HCT116 (cell line): ENCODE measurements at regions not wholly inside any gene's neighbourhood (a gene's known extent, or its start where the extent isn't known, plus 50 kb on each side); places are given as distances from the start of the nearest gene placed in this dataset.

Source experiments
- ATAC-seq: fragments of 200-7000 bp; cut with Tn5 transposase; 2 replicates; pipeline ENCODE4 v1.9.1; 2020; ENCODE audit warnings: mild to moderate bottlenecking, moderate library complexity
- BruUV-seq: library from RNA; stranded (reverse); fragments of 400-500 nt; replicated peaks from 2 replicates; lab custom pipeline; 2021; lab: Mats Ljungman, UMichigan
- CTCF ChIA-PET: fragments of 300-600 bp; sonication (Branson Sonifier 250); formaldehyde crosslinking; loops from one replicate; lab custom pipeline; 2021; ENCODE audit warnings: antibody characterized with exemption; lab: Charles Lee
- POLR2A ChIA-PET: fragments of 300-600, 350-600 bp; sonication (Branson Sonifier 250); formaldehyde crosslinking; loops from one replicate; lab custom pipeline; 2021; ENCODE audit warnings: antibody characterized with exemption; lab: Charles Lee
- RAD21 ChIA-PET, 2 experiments: fragments of 300-600 bp; sonication (Branson Sonifier 250); formaldehyde crosslinking; loops; one replicate each; lab custom pipeline; 2023; ENCODE audit warnings: low total read pairs in 2 of 2; ENCODE audit not compliant: uncharacterized antibody in 2 of 2, unreplicated experiment in 2 of 2, low non-redundant PET in 1 of 2; lab: Charles Lee
- DNase-seq: peaks from one replicate; pipeline ENCODE4 v3.0.0-alpha.2; 2010; ENCODE audit warnings: low read depth, low spot score
- H2AFZ ChIP-seq: fragments of 200-600 bp; shearing (Covaris generic), sonication (generic); 2 replicates; pipeline ENCODE4 v1.6.1; 2017; ENCODE audit warnings: low read depth, mixed run types, mixed read lengths, antibody characterized with exemption, low read length; ENCODE audit not compliant: poor library complexity, severe bottlenecking
- H3K27ac ChIP-seq: 2 replicates; pipeline ENCODE4 v1.5.1; 2012; ENCODE audit warnings: low read depth, low read length
- H3K27me3 ChIP-seq: fragments of 200-600 bp; sonication (generic); 2 replicates; pipeline ENCODE4 v1.6.1; 2016; ENCODE audit warnings: mixed run types, low read length, mixed read lengths; ENCODE audit not compliant: insufficient read depth
- H3K36me3 ChIP-seq, 2 experiments: fragments of 200-500 bp in 1 of 2; fragments of 200-600 bp in 1 of 2; sonication (Bioruptor generic) in 1 of 2; sonication (generic) in 1 of 2; 2 replicates each; pipeline versions ENCODE4 v1.5.1 to v1.6.1; 2014 to 2016; ENCODE audit warnings: low read length in 2 of 2, inconsistent platforms in 1 of 2, mixed read lengths in 1 of 2, mixed run types in 1 of 2; ENCODE audit not compliant: insufficient read depth in 2 of 2, control insufficient read depth in 1 of 2
- H3K4me1 ChIP-seq, 2 experiments: fragments of 200-600 bp in 1 of 2; sonication (generic) in 1 of 2; 2 replicates each; pipeline versions ENCODE4 v1.5.1 to v1.6.1; 2012 to 2017; ENCODE audit warnings: low read length in 2 of 2, inconsistent platforms in 1 of 2, mild to moderate bottlenecking in 1 of 2, mixed read lengths in 1 of 2, mixed run types in 1 of 2, moderate library complexity in 1 of 2; ENCODE audit not compliant: insufficient read depth in 2 of 2, control insufficient read depth in 1 of 2
- H3K4me2 ChIP-seq: fragments of 200-600 bp; sonication (generic); 2 replicates; pipeline ENCODE4 v1.6.1; 2017; ENCODE audit warnings: mixed run types, low read length, mixed read lengths
- H3K4me3 ChIP-seq, 2 experiments: fragments of 200-600 bp in 1 of 2; sonication (generic) in 1 of 2; replicated peaks in 1 of 2; 2 replicates each; pipeline ENCODE4 v1.5.1; 2011 to 2016; ENCODE audit warnings: low read length in 2 of 2, control low read depth in 1 of 2, low read depth in 1 of 2, mild to moderate bottlenecking in 1 of 2, mixed read lengths in 1 of 2, mixed run types in 1 of 2
- H3K79me2 ChIP-seq: fragments of 200-600 bp; sonication (generic); 2 replicates; pipeline ENCODE4 v1.6.1; 2017; ENCODE audit warnings: mild to moderate bottlenecking, mixed run types, low read length, moderate library complexity, mixed read lengths; ENCODE audit not compliant: insufficient read depth
- H3K9ac ChIP-seq: fragments of 200-600 bp; sonication (generic); 2 replicates; pipeline ENCODE4 v1.6.1; 2016; ENCODE audit warnings: low read length, mixed read lengths
- H3K9me2 ChIP-seq: fragments of 200-600 bp; sonication (generic), shearing (Covaris generic); 2 replicates; pipeline ENCODE4 v1.6.1; 2017; ENCODE audit warnings: mixed run types, mild to moderate bottlenecking, moderate library complexity; ENCODE audit not compliant: insufficient read depth
- H3K9me3 ChIP-seq, 2 experiments: fragments of 200-500 bp in 1 of 2; fragments of 200-600 bp in 1 of 2; sonication (Bioruptor generic) in 1 of 2; sonication (generic) in 1 of 2; 2 replicates each; pipeline ENCODE4 v1.6.1; 2014 to 2017; ENCODE audit warnings: low read length in 2 of 2, mixed read lengths in 2 of 2, inconsistent platforms in 1 of 2, low read depth in 1 of 2, mild to moderate bottlenecking in 1 of 2, mixed run types in 1 of 2, moderate library complexity in 1 of 2; ENCODE audit not compliant: control insufficient read depth in 1 of 2, insufficient read depth in 1 of 2
- H4K20me1 ChIP-seq: fragments of 200-600 bp; sonication (generic), shearing (Covaris generic); 2 replicates; pipeline ENCODE4 v1.6.1; 2017; ENCODE audit warnings: mixed run types, mild to moderate bottlenecking, moderate library complexity; ENCODE audit not compliant: insufficient read depth
- CTCF ChIP-seq, 3 experiments: fragments of 200-600 bp in 1 of 3; sonication (generic) in 1 of 3; IDR thresholded peaks in 2 of 3; conservative IDR thresholded peaks in 1 of 3; 2 replicates each; pipeline ENCODE4 v1.5.1; 2012 to 2017; ENCODE audit warnings: low read depth in 2 of 3, low read length in 2 of 3, antibody characterized with exemption in 1 of 3, borderline replicate concordance in 1 of 3, control low read depth in 1 of 3, mild to moderate bottlenecking in 1 of 3, mixed read lengths in 1 of 3, mixed run types in 1 of 3, moderate library complexity in 1 of 3; ENCODE audit not compliant: insufficient read depth in 1 of 3
- EZH2 ChIP-seq: fragments of 200-600 bp; sonication (generic); IDR thresholded peaks from 2 replicates; pipeline ENCODE4 v1.6.1; 2017; ENCODE audit warnings: antibody characterized with exemption, mixed run types
- POLR2A ChIP-seq: IDR thresholded peaks from 2 replicates; pipeline ENCODE4 v1.7.0; 2011; ENCODE audit warnings: borderline replicate concordance; ENCODE audit not compliant: insufficient read depth, insufficient read length; ENCODE audit errors: extremely low read depth
- RAD21 ChIP-seq: IDR thresholded peaks from 2 replicates; pipeline ENCODE4 v1.6.1; 2012; ENCODE audit warnings: low read depth, mild to moderate bottlenecking
- SIN3A ChIP-seq: IDR thresholded peaks from 2 replicates; pipeline ENCODE4 v1.6.1; 2012; ENCODE audit warnings: low read depth
- SP1 ChIP-seq: IDR thresholded peaks from 2 replicates; pipeline ENCODE4 v1.6.1; 2012; ENCODE audit warnings: low read depth
- SRF ChIP-seq: IDR thresholded peaks from 2 replicates; pipeline ENCODE4 v1.6.1; 2012; ENCODE audit warnings: low read depth
- YY1 ChIP-seq: IDR thresholded peaks from 2 replicates; pipeline ENCODE4 v1.6.1; 2011; ENCODE audit warnings: low read length, low read depth, moderate library complexity, mild to moderate bottlenecking; ENCODE audit not compliant: insufficient replicate concordance; ENCODE audit errors: extremely low read depth
- intact Hi-C: fragments of 100-400 bp; cut with micrococcal nuclease; formaldehyde crosslinking; loops from 2 replicates; pipeline ENCODE4 v1.10.0; 2022

- DNase-seq, result no peak
- H3K9me2 ChIP-seq, result no peaks in the 10 kb centered on the region
- no peak for TF ChIP-seq YY1
- no peak for TF ChIP-seq POLR2A
- TF ChIP-seq SIN3A, result no peak
- no peak for TF ChIP-seq CTCF (IDR thresholded peaks at IDR 0.05 in 2 of 3, conservative IDR thresholded peaks at IDR 0.05 in 1 of 3; ENCODE audit: borderline replicate concordance in 1 of 3, insufficient read depth in 1 of 3, low read depth in 2 of 3, low read length in 2 of 3)
- TF ChIP-seq SP1, result no peak
- TF ChIP-seq, all 23 proteins: peak for 0
- intact Hi-C loops, result no loop called here
- Histone ChIP-seq H3K4me2 (no peak overlapping the region), H3K4me1 (no peaks in the 10 kb centered on the region), H3K9ac (no peak overlapping the region), H3K27ac (no peak overlapping the region), H3K79me2 (no peaks in the 10 kb centered on the region), H4K20me1 (no peaks in the 10 kb centered on the region), H3K9me3 (no peaks in the 10 kb centered on the region), H3K4me3 (no peak overlapping the region), H2AFZ (no peak overlapping the region), H3K27me3 (no peaks in the 10 kb centered on the region), H3K36me3 (no peaks in the 10 kb centered on the region)
- no peak for ATAC-seq
- ChIA-PET RAD21 (no interaction called here), POLR2A (no interaction called here), CTCF (no interaction called here)
- BruUV-seq, result no TSS peak
Observed at GRCh38 chr4:138499627-138500026, 257.5 kb upstream of the SLC7A11 start.

DNA sequence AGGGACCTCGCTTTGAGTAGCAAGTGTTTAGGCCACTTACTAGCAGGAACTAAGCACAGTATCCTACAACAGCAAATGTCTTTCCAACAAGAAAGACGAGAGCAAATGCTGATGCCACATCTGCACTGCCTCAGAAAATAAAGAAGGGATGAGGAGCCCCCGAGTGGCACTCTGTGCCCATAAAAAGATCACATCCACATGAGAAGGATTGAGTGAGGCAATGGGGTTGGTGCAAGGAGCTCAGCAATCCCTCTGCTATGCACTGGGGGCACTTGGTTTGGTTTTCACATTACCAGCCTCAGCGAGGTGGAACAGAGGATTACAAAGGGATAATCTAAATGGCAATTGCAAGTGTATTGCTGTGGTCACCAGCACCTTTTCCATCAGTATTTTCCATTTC, 252.8 kb upstream of the SLC7A11 start:
- CTCF ChIA-PET, result interaction anchor here (0.7 to 2.1 kb wide), 9 partner anchors 10 to 460 kb away, joined by 3 to 12 read pairs (median 4); partner anchors contain the start of gene SLC7A11
- no peaks in the 10 kb centered on the region for H3K36me3 ChIP-seq
- RAD21 ChIA-PET, result interaction anchor here in 1 of 2 experiments (0.9 kb wide), 1 partner anchor 460 kb away, joined by 4 read pairs; no protein-coding TSS in a partner anchor
- no peak overlapping the region for H3K4me3 ChIP-seq
- no peaks in the 10 kb centered on the region for H3K9me2 ChIP-seq
- peak; percentile 92 for ATAC-seq
- H3K79me2 ChIP-seq, result no peaks in the 10 kb centered on the region
- no peaks in the 10 kb centered on the region for H3K4me1 ChIP-seq
- intact Hi-C loops, result no loop called here
- H3K9me3 ChIP-seq, result no peaks in the 10 kb centered on the region
- no peak overlapping the region for H2AFZ ChIP-seq
- H4K20me1 ChIP-seq, result no peaks in the 10 kb centered on the region
- POLR2A ChIA-PET, result no interaction called here
- H3K9ac ChIP-seq, result no peak overlapping the region
- TF ChIP-seq CTCF (IDR thresholded peaks at IDR 0.05 in 2 of 3, conservative IDR thresholded peaks at IDR 0.05 in 1 of 3; ENCODE audit: borderline replicate concordance in 1 of 3, insufficient read depth in 1 of 3, low read depth in 2 of 3, low read length in 2 of 3) (peak; percentile 20 to 37 (median 33); a peak in 2 of 6 replicates), RAD21 (peak; percentile 57), SRF (no peak), EZH2 (no peak)
- H3K4me2 ChIP-seq, result no peak overlapping the region
- peak; percentile 13 for DNase-seq
- no peak overlapping the region for H3K27ac ChIP-seq
- BruUV-seq, result no TSS peak
- no peaks in the 10 kb centered on the region for H3K27me3 ChIP-seq
